Forelimb muscle (tissue), 1 donor: ENCODE measurements at regions not wholly inside any gene's neighbourhood (a gene's known extent, or its start where the extent isn't known, plus 50 kb on each side); places are given as distances from the start of the nearest gene placed in this dataset.
"Not testable (repeated sequence)": the region's sequence is repeated elsewhere in the genome, so short reads cannot be mapped to it uniquely, and the experiment has no call there.

Experiments used
- DNase-seq: peaks from one replicate; pipeline ENCODE4 v3.0.0-alpha.2; 2013; ENCODE audit warnings: low read depth

DNA sequence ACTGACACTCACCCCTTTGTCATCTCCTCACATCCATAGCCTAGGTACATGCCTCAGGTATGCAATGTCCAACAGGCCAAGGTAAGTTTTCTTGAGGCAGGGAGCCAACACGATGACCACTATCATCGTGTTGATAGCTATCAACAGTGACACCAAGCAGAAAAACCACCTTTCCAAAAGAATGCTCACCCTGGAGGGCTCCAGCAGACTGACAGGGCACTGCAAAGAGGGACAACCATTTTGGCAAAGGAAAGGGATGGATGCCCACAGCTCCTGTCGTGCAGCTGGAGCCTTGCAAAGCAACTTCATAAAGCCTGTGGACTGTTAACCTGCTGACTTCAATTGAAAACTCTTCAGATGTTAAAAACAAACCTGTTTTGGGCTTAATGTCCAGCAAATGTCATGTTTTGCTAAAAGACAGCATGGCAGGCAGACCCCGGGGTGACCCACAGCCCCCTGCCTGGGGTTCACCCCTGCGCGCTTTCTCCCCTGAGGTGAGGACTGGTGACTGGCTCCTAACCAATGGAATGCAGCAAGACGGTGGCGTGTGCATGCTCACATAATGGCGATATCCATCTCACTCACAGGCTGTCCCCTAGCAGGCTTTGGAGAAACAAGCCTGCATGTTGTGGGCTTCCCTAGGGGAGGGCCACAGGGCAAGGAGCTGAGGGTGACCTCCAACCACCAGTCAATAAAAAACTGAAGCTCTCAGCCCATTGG is 293.8 kb downstream of the TCERG1L start:
- DNase-seq = no peak

DNA sequence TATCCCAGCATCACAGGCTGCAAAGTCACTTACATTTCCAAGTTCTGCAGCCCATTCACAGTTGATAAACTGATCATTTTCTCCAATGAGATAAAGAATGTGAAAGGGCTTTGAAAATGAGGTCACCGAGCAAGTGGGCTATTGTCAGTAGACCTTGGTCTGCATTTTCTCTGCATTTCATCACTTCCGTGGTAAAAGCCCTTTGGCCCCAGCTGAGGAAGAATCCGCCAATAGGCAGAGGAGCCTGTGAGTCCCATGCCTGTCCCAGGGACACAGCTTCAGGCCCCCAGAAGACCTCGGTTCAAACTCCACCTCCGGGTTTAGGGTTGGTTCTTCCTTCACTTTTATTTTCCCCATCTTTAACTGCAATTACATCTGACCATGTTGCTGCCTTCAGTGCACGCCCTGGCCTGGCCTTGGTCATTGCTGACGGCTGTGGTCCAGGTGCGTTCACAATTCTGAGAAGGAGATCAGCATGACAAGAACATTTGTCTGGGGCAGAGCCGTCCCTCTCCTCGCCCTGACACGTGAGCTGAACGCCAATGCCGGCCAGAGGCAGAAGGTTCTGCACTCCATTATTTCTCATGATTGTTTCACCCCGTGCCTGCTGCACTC is 292.5 kb downstream of the TCERG1L start:
- DNase-seq = no peak

DNA sequence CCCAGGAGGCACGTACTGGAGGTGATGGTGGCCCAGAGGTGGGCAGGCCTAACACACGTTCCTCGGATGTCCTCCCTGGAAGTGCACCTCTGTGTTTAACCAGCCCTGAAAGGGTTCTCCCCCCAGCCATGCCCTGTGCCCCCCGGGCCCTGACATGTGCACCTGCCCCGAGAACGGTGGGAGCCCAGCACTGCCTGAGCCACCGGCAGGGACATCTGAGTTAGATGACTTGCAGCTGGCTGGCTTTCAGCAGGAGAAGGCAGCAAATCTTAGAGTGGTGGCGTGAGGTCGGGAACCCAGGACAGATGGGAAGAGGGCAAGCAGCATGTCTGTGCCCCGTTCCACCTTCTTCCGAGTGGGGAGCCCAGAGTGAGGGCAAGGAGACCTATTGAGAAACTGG is 291.8 kb downstream of the TCERG1L start:
- no peak for DNase-seq

GRCh38 chr10:131020775-131021174 is 290.7 kb downstream of the TCERG1L start:
- DNase-seq = no peak

DNA sequence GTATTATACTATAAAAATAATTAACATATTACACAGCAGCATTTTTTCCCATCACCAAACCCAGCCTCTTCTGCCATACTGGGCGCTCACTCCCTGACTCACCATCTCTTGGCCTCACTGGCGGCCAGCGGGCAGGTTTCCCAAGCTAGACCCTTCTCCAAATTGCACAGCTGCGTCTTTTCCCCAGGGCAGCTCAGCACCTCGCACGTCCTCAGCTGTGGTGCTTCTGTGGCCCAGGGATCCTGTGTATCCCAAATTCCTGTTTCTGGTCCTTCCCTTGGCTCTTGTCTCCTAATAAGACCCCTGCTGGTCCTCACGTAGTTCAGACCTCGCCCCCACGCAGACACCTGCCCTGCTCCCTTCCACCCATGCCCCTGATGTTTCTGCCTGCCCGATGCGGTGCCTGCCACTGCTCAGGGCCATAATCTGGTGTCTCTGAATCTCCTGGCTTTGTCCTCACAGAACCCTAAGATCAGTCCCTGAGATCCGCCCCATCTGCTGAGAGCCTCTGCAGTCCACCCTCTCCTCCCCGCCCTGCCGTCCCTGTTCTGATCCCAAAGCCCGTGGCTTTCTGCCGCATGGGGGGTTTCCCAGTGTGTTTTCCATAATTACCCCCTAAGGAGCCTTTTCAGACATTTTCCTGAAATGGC is 290.1 kb downstream of the TCERG1L start:
- DNase-seq = no peak

GRCh38 chr10:131021969-131022368 is 289.6 kb downstream of the TCERG1L start:
- DNase-seq = no peak

- DNase-seq = no peak
Observed at GRCh38 chr10:131022369-131022768, 289.2 kb downstream of the TCERG1L start.

DNA sequence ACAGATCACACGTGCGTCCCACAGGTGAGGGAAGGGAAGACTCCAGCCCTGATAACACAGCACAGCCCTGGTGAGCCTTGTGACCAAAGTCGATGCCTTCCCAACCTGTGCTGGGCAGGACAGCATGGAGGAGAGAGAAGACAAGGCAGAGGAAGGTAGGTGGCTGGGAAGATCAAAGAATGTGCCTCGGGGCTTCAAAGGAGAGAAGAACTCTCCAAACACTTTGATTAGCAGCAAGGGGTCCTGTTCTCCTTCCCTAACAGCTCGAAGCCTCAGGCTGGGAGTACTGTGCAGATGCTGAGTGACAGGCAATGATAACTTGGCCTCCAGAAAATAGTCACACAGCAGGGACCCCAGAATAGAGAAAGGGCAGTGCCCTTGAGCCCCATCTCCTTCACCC is 288.5 kb downstream of the TCERG1L start:
- no peak for DNase-seq

DNA sequence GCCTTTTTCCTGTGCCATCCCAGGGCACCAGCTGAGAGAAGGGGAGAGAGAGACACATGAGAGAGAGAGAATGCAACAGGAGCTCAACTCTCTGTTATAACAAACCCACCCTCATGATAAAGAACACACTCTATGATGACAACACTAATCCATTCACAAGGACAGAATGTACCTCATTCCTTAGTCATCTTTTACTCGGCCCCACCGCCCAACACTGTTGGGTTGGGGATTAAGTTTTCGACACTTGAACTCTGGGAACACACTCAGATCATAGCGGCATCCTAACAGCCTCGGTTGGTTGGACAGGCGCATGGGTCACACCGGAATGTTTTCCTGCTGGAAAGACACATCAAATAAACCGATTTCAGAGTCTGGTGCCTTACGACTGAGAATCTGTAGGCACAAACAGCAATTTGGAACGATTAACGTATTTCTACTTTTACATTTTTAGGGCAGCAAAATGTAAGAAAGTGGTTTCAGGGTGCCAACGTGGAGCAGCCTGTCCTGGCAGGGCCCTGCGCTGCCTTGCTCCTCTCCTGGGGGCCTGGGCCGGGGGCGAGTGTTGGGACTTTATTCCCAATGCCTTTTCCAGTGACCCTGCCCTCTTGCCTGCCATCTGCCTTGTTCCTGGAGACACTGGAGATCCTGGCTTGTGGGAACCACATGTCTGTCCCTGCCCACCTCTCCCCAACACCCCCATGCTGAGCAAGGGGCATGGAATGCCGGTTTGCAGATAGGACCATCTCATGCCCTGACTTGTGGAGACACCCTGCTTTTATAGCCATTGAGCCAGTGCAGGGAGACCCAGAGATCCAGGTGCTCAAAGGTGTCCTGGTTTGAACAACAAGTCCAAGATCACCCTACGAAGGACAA is 287.0 kb downstream of the TCERG1L start:
- DNase-seq = no peak

DNA sequence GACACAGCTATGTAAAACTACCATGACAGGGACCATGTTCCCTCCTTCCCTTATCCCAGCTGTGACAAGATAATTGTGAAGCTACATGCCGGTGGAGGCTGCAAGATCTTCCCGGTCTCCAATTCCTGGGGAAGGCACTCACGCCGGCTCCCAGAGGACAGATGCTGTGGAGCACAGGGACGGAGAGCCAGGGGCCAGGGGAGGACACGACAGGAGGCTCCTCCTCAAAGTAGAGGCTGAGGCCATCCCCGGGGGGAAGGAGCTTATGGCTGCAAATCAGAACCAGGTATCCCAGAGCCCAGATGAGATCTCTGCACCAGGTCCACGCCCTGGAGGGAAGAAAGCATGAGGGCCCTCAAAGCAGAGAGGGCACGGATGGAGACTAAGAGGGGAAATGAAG is 286.2 kb downstream of the TCERG1L start:
- DNase-seq = no peak

- DNase-seq = no peak
Observed at GRCh38 chr10:131027256-131027655, 284.3 kb downstream of the TCERG1L start.

DNA sequence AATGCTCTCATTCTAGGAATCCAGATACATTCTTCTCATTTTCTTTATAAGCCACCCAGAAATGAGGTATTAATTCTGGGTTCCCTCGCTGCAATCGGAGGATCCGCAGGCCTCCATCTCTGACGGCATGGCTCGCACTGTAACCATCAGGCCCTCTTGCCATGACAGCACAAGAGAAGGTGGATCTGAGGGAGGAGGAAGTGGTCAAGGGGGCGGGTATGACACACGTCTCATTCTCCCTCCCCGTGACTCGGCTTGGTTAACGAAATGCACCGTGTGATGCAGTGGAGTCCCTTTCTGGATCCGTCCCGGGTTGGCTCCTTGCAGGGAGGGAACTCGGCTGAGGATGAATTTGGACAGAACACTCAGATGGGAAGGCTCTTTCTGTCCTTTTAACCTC is 280.2 kb downstream of the TCERG1L start:
- no peak for DNase-seq

GRCh38 chr10:131032329-131033165 is 279.0 kb downstream of the TCERG1L start:
- DNase-seq = no peak

DNA sequence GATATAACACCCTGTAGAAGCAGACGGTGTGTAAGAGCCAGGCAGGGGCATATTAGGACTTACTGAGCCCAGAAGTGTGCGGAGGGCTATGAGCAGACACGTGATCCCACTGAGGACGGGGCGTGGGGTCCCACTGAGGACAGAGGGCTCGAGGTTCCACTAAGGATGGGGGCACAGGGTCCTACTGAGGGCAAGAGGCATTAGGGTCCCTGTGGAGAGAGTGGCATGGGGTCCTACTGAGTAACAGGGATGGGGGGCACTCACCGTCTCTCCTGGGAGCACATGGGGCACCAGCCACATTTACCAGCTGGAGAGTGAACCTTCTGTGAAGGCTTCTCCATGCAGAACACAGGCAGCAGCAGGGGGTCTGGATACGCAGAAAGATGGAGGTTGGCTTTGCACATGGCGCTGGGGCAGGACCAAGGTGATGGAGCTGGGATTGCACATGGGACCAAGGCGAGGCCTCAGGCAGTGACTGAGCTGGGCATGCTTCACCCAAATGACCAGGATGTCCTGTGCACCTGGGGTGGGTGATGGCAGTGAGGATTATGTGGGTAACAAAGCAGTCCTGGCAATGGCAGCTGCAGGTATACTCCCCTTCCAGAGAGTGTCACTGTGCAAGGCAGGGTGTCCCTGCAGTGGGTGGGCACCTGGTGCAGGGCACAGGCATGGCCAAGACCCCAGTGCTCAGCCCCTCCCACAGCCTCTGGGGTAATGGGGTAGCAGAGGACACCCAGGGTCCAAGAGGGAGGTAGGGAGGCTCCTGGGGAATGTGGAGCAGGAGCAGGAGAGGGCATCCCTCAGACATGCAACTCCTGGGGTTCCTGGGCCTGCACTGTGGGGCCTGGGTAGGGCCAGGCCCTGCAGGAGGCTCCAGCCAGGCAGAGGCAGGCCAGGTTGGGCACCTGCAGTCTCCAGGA is 278.1 kb downstream of the TCERG1L start:
- no peak for DNase-seq

GRCh38 chr10:131034451-131034850 is 277.1 kb downstream of the TCERG1L start:
- no peak for DNase-seq

DNA sequence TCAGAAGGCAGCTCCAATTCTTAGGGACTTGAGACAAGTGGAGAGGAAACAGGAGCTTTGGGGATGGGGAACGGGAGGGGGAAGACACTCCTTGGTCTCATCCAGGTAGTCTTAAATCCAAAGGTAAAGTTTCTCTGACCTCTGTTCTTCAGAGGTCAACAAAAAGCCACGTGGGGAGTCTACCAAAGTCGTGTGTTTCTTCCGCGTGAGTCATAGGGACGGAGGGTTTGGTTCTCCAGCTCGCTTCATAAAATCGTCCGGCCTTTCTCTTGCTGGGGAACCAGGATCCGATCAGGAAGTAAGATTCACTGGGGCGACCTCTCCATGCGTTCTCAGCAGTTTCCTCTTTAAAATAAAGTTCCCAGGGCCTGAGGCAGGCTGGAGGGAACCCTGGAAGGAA is 275.7 kb downstream of the TCERG1L start:
- no peak for DNase-seq

DNA sequence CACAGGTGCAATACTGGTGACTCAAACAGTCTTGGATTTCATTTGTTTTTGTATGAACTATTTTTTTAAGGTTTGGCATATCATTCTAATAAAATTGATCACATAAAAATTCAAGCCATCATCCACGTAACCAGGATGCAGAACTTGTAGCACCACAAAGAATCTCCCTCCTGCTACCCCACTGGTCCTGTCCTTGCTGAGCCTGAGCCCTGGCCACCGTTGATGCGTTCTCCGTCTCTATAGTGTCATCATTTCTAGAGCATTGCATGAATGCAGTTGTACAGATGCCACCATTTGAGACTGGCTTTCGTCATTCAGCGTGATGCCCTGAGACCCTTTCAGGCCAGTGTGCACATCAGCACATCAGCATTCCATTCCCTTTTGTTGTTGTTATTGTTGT is 273.5 kb downstream of the TCERG1L start:
- no peak for DNase-seq

- no peak for DNase-seq
Observed at GRCh38 chr10:131041031-131041430, 270.5 kb downstream of the TCERG1L start.

DNA sequence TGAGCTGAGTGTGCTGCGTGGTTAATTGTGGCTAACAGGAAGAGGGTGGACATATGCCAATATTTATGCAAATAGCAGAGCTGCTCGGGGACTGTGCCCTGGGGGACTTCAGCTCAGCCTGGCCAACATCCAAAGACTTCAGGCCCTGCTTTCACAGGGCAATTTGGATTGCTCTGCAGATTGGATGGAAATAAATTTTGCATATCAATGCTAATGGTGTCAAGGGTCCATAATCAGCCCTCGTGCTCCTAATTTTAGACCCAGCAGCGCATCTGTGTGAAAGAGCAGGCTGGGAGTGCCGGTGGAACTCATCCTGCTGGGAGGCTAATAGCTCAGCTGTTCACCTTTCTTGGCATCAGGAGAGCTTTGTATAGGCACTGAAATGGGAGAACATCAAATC is 270.1 kb downstream of the TCERG1L start:
- DNase-seq = no peak

- not testable (repeated sequence) for DNase-seq
Observed at GRCh38 chr10:131042015-131042414, 269.5 kb downstream of the TCERG1L start.
